HEK293T (cell line): ENCODE measurements at regions not wholly inside any gene's neighbourhood (a gene's known extent, or its start where the extent isn't known, plus 50 kb on each side); places are given as distances from the start of the nearest gene placed in this dataset.

Experiments
- ARNT ChIP-seq: fragments of 450-650 bp; IDR thresholded peaks from 2 replicates; pipeline ENCODE4 v1.6.1; 2017; ENCODE audit warnings: mild to moderate bottlenecking
- BHLHE40 ChIP-seq: fragments of 450-650 bp; IDR thresholded peaks from 2 replicates; pipeline ENCODE4 v1.6.1; 2016; ENCODE audit warnings: mild to moderate bottlenecking, moderate library complexity, borderline replicate concordance
- CTBP1 ChIP-seq: fragments of 450-650 bp; IDR thresholded peaks from 2 replicates; pipeline ENCODE4 v1.6.1; 2016; ENCODE audit warnings: borderline replicate concordance
- FOXA1 ChIP-seq: fragments of 450-650 bp; IDR thresholded peaks from 2 replicates; pipeline ENCODE4 v1.6.1; 2016; ENCODE audit warnings: mild to moderate bottlenecking
- FOXK2 ChIP-seq: fragments of 450-650 bp; IDR thresholded peaks from 2 replicates; pipeline ENCODE4 v1.6.1; 2016; ENCODE audit warnings: mild to moderate bottlenecking
- FOXM1 ChIP-seq: fragments of 450-650 bp; IDR thresholded peaks from 2 replicates; pipeline ENCODE4 v1.6.1; 2017; ENCODE audit warnings: mild to moderate bottlenecking, borderline replicate concordance
- HDGF ChIP-seq: fragments of 450-650 bp; IDR thresholded peaks from 2 replicates; pipeline ENCODE4 v1.6.1; 2017; ENCODE audit warnings: antibody characterized with exemption, borderline replicate concordance
- L3MBTL2 ChIP-seq: fragments of 450-650 bp; conservative IDR thresholded peaks from 2 replicates; pipeline ENCODE4 v1.6.1; 2016; ENCODE audit warnings: mild to moderate bottlenecking
- NFRKB ChIP-seq: fragments of 450-650 bp; IDR thresholded peaks from 2 replicates; pipeline ENCODE4 v1.6.1; 2016; ENCODE audit warnings: mild to moderate bottlenecking, moderate library complexity
- SP1 ChIP-seq: fragments of 450-650 bp; IDR thresholded peaks from 2 replicates; pipeline ENCODE4 v1.6.1; 2017
- SUZ12 ChIP-seq: fragments of 450-650 bp; IDR thresholded peaks from 2 replicates; pipeline ENCODE4 v1.6.1; 2016; ENCODE audit warnings: mild to moderate bottlenecking
- TARDBP ChIP-seq: fragments of 450-650 bp; IDR thresholded peaks from 2 replicates; pipeline ENCODE4 v1.6.1; 2016
- ZNF384 ChIP-seq: fragments of 450-650 bp; IDR thresholded peaks from 2 replicates; pipeline ENCODE4 v1.6.1; 2016

- TF ChIP-seq CTBP1 (no peak), TARDBP (no peak), FOXM1 (no peak), HDGF (no peak), NFRKB (no peak), L3MBTL2 (no peak), BHLHE40 (no peak), ARNT (no peak), SP1 (no peak), FOXA1 (no peak), FOXK2 (no peak), SUZ12 (no peak), ZNF384 (no peak)
These were observed 213.9 kb downstream of the SOD2 start for GRCh38 chr6:159479146-159479545.
